ENCODE measurements at regions not wholly inside any gene's neighbourhood (a gene's known extent, or its start where the extent isn't known, plus 50 kb on each side); places are given as distances from the start of the nearest gene placed in this dataset.
A peak's percentile ranks its signal among the peaks of the same experiment; 100 is the strongest.

- DNase-seq: peak in 3 of 56 donors; percentile 7 to 23 (median 17)
Measured at GRCh38 chr22:27667121-27667843, 134.3 kb downstream of the MN1 start.

- DNase-seq: peak in 2 of 56 donors; percentile 20 to 32
Measured at GRCh38 chr22:27668828-27669797, 132.4 kb downstream of the MN1 start.

GRCh38 chr22:27669798-27670599 lies 131.6 kb downstream of the MN1 start:
- no peak for DNase-seq

- DNase-seq: peak in 16 of 56 donors; percentile 4 to 78 (median 39)
Measured at GRCh38 chr22:27670701-27671412, 130.7 kb downstream of the MN1 start.

GRCh38 chr22:27671413-27671935 lies 130.1 kb downstream of the MN1 start:
- DNase-seq: no peak

GRCh38 chr22:27672721-27673418 lies 128.7 kb downstream of the MN1 start:
- no peak for DNase-seq

- peak in 22 of 56 donors; percentile 12 to 82 (median 31) for DNase-seq
Measured at GRCh38 chr22:27673839-27674238, 127.7 kb downstream of the MN1 start.

GRCh38 chr22:27674261-27674923 lies 127.2 kb downstream of the MN1 start:
- no peak for DNase-seq

GRCh38 chr22:27676545-27677213 lies 124.9 kb downstream of the MN1 start:
- DNase-seq: no peak

GRCh38 chr22:27677905-27678458 lies 123.6 kb downstream of the MN1 start:
- no peak for DNase-seq

- DNase-seq: no peak
Measured at GRCh38 chr22:27679176-27679575, 122.4 kb downstream of the MN1 start.

- DNase-seq: no peak
Measured at GRCh38 chr22:27679693-27680488, 121.7 kb downstream of the MN1 start.

- no peak for DNase-seq
Measured at GRCh38 chr22:27680636-27681035, 120.9 kb downstream of the MN1 start.

- no peak for DNase-seq
Measured at GRCh38 chr22:27681037-27681436, 120.5 kb downstream of the MN1 start.

GRCh38 chr22:27682437-27682836 lies 119.1 kb downstream of the MN1 start:
- DNase-seq: no peak

GRCh38 chr22:27684901-27685300 lies 116.7 kb downstream of the MN1 start:
- DNase-seq: no peak

GRCh38 chr22:27685515-27685914 lies 116.0 kb downstream of the MN1 start:
- no peak for DNase-seq

- no peak for DNase-seq
Measured at GRCh38 chr22:27685970-27686369, 115.6 kb downstream of the MN1 start.

Measured in nucleus accumbens (tissue), 56 donors.